ENCODE measurements at regions not wholly inside any gene's neighbourhood (a gene's known extent, or its start where the extent isn't known, plus 50 kb on each side); places are given as distances from the start of the nearest gene placed in this dataset.

GRCh38 chr1:84759756-84760155 is 69.5 kb upstream of the SSX2IP start:
- Mint-ChIP-seq H3K36me3 (no peaks in the 10 kb centered on the region), H3K27ac (no peak overlapping the region), H3K4me1 (peaks cover 8% of the 10 kb centered on the region), H3K9me3 (no peaks in the 10 kb centered on the region), H3K27me3 (peaks cover 27% of the 10 kb centered on the region), H3K4me3 (no peak overlapping the region)
- ATAC-seq, result no peak

- H3K36me3 Mint-ChIP-seq, result no peaks in the 10 kb centered on the region
- peaks cover 8% of the 10 kb centered on the region for H3K4me1 Mint-ChIP-seq
- peak overlapping the region; percentile 55 for H3K4me3 Mint-ChIP-seq
- H3K9me3 Mint-ChIP-seq, result no peaks in the 10 kb centered on the region
- peaks cover 20% of the 10 kb centered on the region for H3K27me3 Mint-ChIP-seq
- ATAC-seq, result peak; percentile 22
- H3K27ac Mint-ChIP-seq, result no peak overlapping the region
Measured at GRCh38 chr1:84758968-84759491, 68.8 kb upstream of the SSX2IP start.

- peaks cover 9% of the 10 kb centered on the region for H3K4me1 Mint-ChIP-seq
- no peaks in the 10 kb centered on the region for H3K36me3 Mint-ChIP-seq
- peaks cover 20% of the 10 kb centered on the region for H3K27me3 Mint-ChIP-seq
Measured at GRCh38 chr1:84758476-84758875, 68.2 kb upstream of the SSX2IP start.

GRCh38 chr1:84757301-84757700 is 67.0 kb upstream of the SSX2IP start:
- no peak overlapping the region for H3K27ac Mint-ChIP-seq
- H3K4me1 Mint-ChIP-seq, result peaks cover 14% of the 10 kb centered on the region
- no peaks in the 10 kb centered on the region for H3K36me3 Mint-ChIP-seq
- H3K9me3 Mint-ChIP-seq, result no peaks in the 10 kb centered on the region
- H3K27me3 Mint-ChIP-seq, result peaks cover 32% of the 10 kb centered on the region
- no peak for ATAC-seq
- H3K4me3 Mint-ChIP-seq, result no peak overlapping the region

More at GRCh38 chr1:84758476-84758875, 68.2 kb upstream of the SSX2IP start:
- Mint-ChIP-seq H3K4me3 (no peak overlapping the region), H3K27ac (no peak overlapping the region), H3K9me3 (no peaks in the 10 kb centered on the region)
- no peak for ATAC-seq

- peaks cover 14% of the 10 kb centered on the region for H3K4me1 Mint-ChIP-seq
- no peak for ATAC-seq
- H3K27me3 Mint-ChIP-seq, result peaks cover 38% of the 10 kb centered on the region
- no peak overlapping the region for H3K27ac Mint-ChIP-seq
- H3K36me3 Mint-ChIP-seq, result no peaks in the 10 kb centered on the region
- no peaks in the 10 kb centered on the region for H3K9me3 Mint-ChIP-seq
- no peak overlapping the region for H3K4me3 Mint-ChIP-seq
Measured at GRCh38 chr1:84756455-84757082, 66.3 kb upstream of the SSX2IP start.

GRCh38 chr1:84756001-84756400 is 65.7 kb upstream of the SSX2IP start:
- H3K4me1 Mint-ChIP-seq, result peaks cover 14% of the 10 kb centered on the region
- ATAC-seq, result no peak
- no peak overlapping the region for H3K27ac Mint-ChIP-seq
- H3K27me3 Mint-ChIP-seq, result peaks cover 39% of the 10 kb centered on the region
- no peak overlapping the region for H3K4me3 Mint-ChIP-seq
- H3K36me3 Mint-ChIP-seq, result no peaks in the 10 kb centered on the region
- no peaks in the 10 kb centered on the region for H3K9me3 Mint-ChIP-seq

- Mint-ChIP-seq H3K27me3 (peaks cover 45% of the 10 kb centered on the region), H3K36me3 (no peaks in the 10 kb centered on the region), H3K27ac (no peak overlapping the region), H3K4me1 (peaks cover 14% of the 10 kb centered on the region), H3K4me3 (no peak overlapping the region), H3K9me3 (no peaks in the 10 kb centered on the region)
- no peak for ATAC-seq
Measured at GRCh38 chr1:84755216-84755615, 65.0 kb upstream of the SSX2IP start.

- ATAC-seq, result no peak
- peaks cover 43% of the 10 kb centered on the region for H3K27me3 Mint-ChIP-seq
- no peak overlapping the region for H3K4me3 Mint-ChIP-seq
- H3K27ac Mint-ChIP-seq, result no peak overlapping the region
- no peaks in the 10 kb centered on the region for H3K36me3 Mint-ChIP-seq
- H3K4me1 Mint-ChIP-seq, result peaks cover 12% of the 10 kb centered on the region
- H3K9me3 Mint-ChIP-seq, result no peaks in the 10 kb centered on the region
Measured at GRCh38 chr1:84754386-84754703, 64.1 kb upstream of the SSX2IP start.

- Mint-ChIP-seq H3K27ac (no peak overlapping the region), H3K4me3 (no peak overlapping the region), H3K9me3 (no peaks in the 10 kb centered on the region), H3K27me3 (peaks cover 37% of the 10 kb centered on the region), H3K4me1 (peaks cover 6% of the 10 kb centered on the region), H3K36me3 (no peaks in the 10 kb centered on the region)
- ATAC-seq, result peak; percentile 84
Measured at GRCh38 chr1:84753516-84754385, 63.5 kb upstream of the SSX2IP start.

GRCh38 chr1:84750110-84750730 is 60.0 kb upstream of the SSX2IP start:
- H3K27me3 Mint-ChIP-seq, result peaks cover 35% of the 10 kb centered on the region
- no peaks in the 10 kb centered on the region for H3K36me3 Mint-ChIP-seq
- H3K4me1 Mint-ChIP-seq, result peaks cover 5% of the 10 kb centered on the region
- no peak for ATAC-seq
- H3K4me3 Mint-ChIP-seq, result no peak overlapping the region
- H3K27ac Mint-ChIP-seq, result no peak overlapping the region
- H3K9me3 Mint-ChIP-seq, result no peaks in the 10 kb centered on the region

- peaks cover 5% of the 10 kb centered on the region for H3K4me1 Mint-ChIP-seq
- H3K27ac Mint-ChIP-seq, result no peak overlapping the region
- H3K4me3 Mint-ChIP-seq, result no peak overlapping the region
- no peak for ATAC-seq
- H3K36me3 Mint-ChIP-seq, result no peaks in the 10 kb centered on the region
- no peaks in the 10 kb centered on the region for H3K9me3 Mint-ChIP-seq
- H3K27me3 Mint-ChIP-seq, result peaks cover 35% of the 10 kb centered on the region
Measured at GRCh38 chr1:84749427-84749826, 59.2 kb upstream of the SSX2IP start.

GRCh38 chr1:84748364-84748763 is 58.1 kb upstream of the SSX2IP start:
- H3K4me3 Mint-ChIP-seq, result no peak overlapping the region
- no peak for ATAC-seq
- no peaks in the 10 kb centered on the region for H3K9me3 Mint-ChIP-seq
- H3K36me3 Mint-ChIP-seq, result no peaks in the 10 kb centered on the region
- peaks cover 32% of the 10 kb centered on the region for H3K27me3 Mint-ChIP-seq
- no peak overlapping the region for H3K27ac Mint-ChIP-seq
- H3K4me1 Mint-ChIP-seq, result peaks cover 3% of the 10 kb centered on the region

GRCh38 chr1:84745857-84746256 is 55.6 kb upstream of the SSX2IP start:
- Mint-ChIP-seq H3K27ac (no peak overlapping the region), H3K4me3 (no peak overlapping the region), H3K4me1 (no peaks in the 10 kb centered on the region), H3K27me3 (peaks cover 22% of the 10 kb centered on the region), H3K9me3 (no peaks in the 10 kb centered on the region), H3K36me3 (no peaks in the 10 kb centered on the region)
- no peak for ATAC-seq

GRCh38 chr1:84743896-84744295 is 53.6 kb upstream of the SSX2IP start:
- ATAC-seq, result no peak
- H3K36me3 Mint-ChIP-seq, result no peaks in the 10 kb centered on the region
- no peak overlapping the region for H3K4me3 Mint-ChIP-seq
- peaks cover 9% of the 10 kb centered on the region for H3K27me3 Mint-ChIP-seq
- H3K27ac Mint-ChIP-seq, result no peak overlapping the region
- no peaks in the 10 kb centered on the region for H3K9me3 Mint-ChIP-seq
- no peaks in the 10 kb centered on the region for H3K4me1 Mint-ChIP-seq

GRCh38 chr1:84742653-84743052 is 52.4 kb upstream of the SSX2IP start:
- Mint-ChIP-seq H3K36me3 (no peaks in the 10 kb centered on the region), H3K4me3 (no peak overlapping the region), H3K27ac (no peak overlapping the region), H3K27me3 (peaks cover 17% of the 10 kb centered on the region), H3K4me1 (no peaks in the 10 kb centered on the region), H3K9me3 (no peaks in the 10 kb centered on the region)
- ATAC-seq, result peak; percentile 36
